NAMALWA (cell line): ENCODE measurements at regions not wholly inside any gene's neighbourhood (a gene's known extent, or its start where the extent isn't known, plus 50 kb on each side); places are given as distances from the start of the nearest gene placed in this dataset.
"Not testable (repeated sequence)": the region's sequence is repeated elsewhere in the genome, so short reads cannot be mapped to it uniquely, and the experiment has no call there.

Experiments used
- DNase-seq: peaks from one replicate; pipeline ENCODE4 v3.0.0-alpha.2; 2015; ENCODE audit warnings: low spot score

DNA sequence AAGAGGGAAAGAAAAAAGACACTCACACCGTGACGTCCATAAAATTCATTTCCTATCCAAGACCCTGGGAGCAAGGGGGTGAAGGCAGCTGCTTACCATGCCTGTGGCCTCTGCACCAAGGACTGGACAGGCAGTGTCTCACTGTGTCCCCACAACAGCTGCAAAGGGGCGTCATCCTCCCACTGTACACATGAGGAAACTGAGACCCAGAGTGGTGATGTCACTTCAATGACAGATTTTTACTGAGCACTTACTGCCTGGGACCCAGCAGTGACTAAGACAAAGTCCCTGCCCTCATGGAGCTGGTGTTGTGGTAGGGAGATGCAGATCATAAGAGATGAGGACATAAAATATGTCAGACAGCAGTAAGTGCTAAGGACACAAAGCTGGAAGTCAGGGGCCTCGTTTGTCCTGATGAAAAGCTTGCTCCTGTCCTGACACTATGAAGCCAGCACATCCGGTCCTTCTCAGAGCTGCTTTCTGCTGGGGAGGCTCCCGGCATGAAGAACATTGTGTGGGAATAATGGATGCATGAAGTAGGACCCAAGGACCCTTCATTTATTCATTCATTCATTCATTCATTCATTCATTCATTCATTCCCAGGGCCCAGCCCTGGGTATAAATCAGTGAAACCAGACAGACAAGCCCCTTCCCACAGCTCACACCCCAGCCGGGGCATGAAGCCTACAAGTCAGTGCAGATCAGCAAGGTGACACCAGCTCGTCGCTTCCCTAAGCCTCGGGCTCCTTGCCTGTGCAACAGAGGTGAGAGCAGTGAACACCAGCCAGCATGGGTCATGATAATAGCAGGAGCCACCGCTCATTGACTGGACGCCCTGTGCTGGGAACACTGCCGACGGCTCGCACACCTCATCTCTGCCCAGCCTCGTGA, 473.7 kb downstream of the MATN1 start:
- no peak for DNase-seq

DNA sequence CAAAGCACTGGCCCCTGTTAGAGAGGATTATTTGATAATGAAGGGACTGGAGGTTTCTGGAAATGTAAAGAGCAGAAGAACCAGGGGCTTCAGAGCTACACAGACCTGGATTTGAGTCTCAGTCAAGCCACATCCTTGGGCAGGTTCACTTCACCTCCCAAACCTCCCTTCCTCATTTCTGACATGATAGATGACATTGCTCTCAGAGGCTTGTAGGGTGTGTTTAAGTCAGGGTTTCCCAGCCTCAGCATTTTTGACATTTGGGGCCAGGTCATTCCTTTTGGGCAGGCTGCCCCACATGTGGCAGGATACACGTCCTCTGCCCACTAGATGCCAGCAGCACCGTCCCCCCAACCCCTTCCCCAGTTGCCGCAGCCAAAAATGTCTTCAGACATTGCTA, 474.6 kb downstream of the MATN1 start:
- DNase-seq, result no peak

DNA sequence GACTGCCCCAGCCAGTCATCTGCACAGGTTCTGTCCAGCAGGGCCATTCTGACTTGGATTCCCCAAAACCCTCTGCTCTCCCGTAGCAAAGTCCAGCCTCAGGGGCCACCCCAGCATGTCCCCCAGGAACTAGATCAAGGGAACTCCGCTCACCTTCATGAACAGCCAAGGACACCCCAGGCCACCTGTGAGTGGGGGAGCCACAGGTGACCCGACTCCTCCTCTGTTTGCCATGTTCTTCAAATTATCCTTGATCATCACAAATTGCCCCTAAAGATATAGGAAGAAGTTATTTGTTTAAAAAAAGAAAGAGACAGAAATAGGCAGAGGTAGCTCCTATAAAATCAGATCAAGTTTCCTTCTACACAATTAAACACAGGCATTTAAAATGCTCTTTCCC, 475.0 kb downstream of the MATN1 start:
- no peak for DNase-seq

- no peak for DNase-seq
Measured at GRCh38 chr1:30244801-30245200, 478.6 kb downstream of the MATN1 start.

GRCh38 chr1:30242722-30243457, 480.5 kb downstream of the MATN1 start:
- DNase-seq, result no peak

DNA sequence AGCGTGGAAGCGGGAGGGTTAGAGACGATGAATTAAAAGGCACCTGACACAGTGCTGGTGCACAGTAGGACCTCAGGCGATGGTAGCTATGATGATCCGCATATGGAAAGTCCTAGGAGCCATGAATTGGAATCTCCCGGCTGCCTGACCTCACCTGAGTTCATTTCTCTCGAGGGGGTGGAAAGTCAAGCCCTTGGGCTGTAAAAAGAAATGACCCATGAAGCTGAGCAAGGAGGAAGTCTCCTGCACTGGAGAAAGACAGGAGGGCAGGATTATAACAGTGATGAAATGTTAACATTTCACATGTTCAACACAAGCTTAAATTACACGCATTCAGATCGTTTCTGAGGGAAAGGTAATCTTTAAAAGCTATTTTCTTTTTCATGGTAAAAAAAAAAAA, 481.2 kb downstream of the MATN1 start:
- DNase-seq, result no peak

DNA sequence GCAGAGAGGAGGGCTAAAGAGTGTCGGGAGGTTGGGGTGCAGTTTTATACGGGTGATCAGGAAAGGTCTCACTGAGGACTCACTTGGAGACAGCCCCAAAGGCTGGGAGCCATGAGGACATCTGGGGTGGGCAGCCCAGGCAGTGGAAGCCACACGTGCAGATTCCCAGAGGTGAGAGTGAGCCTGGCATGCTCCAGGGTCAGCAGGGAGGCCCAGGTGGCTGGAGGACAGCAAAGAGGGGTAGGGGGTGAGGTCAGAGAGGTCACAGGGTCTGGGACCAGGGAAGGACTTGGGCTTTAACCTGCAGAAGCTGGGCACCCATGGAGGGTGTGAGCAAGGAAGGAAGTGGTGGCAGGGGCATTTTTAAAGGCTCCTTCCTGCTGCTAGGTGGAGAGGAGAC, 481.7 kb downstream of the MATN1 start:
- DNase-seq, result no peak

- no peak for DNase-seq
Measured at GRCh38 chr1:30234091-30234490, 489.3 kb downstream of the MATN1 start.

DNA sequence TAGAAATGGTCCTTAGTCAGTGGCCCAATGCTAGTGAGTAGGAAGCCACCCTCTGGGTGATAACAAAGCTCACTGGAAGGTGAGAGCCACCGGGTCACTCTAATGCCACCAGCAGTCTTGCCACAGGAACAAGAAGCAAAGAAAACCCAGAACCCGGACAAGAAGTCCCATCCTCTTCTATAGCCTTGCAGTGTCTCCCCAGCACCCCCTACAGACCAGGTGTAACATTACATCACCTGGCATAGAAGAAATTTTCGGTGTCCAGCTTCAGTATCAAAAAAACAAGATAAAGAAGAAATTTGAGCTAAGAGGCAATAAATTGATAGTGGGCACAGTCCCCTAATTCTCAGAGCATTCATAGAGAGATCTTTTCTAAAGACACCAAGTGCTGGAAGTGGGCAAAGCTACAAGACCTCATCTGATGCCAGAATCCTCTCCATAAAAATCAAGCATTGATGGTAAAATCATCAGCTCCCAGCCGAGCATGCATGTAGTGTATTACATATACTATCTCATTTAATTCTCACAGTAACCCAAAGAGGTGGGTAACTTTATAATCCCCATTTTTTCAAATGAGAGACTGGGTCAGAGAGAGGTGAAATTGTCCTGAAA, 491.0 kb downstream of the MATN1 start:
- peak; percentile 53 for DNase-seq

DNA sequence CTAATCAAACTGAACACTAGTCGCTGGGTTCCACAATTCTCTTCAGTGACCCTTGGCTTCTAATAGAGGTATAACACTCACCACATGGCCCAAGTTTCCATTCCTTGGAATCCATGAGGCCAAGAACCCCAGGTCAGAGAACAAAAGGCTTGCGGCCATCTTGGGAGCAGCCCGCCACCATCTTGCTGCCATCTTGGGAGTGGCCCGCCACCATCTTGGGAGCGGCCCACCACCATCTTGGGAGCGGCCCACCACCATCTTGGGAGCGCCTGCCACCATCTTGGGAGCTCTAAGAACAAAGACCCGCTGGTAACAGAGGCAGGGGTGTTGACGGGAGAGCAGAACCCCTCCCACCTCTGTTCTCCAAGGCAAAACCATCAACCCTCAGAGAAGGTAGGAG, 493.4 kb downstream of the MATN1 start:
- DNase-seq, result no peak

GRCh38 chr1:30229557-30229956, 493.8 kb downstream of the MATN1 start:
- DNase-seq, result no peak

- DNase-seq, result no peak
Measured at GRCh38 chr1:30226648-30227047, 496.7 kb downstream of the MATN1 start.

DNA sequence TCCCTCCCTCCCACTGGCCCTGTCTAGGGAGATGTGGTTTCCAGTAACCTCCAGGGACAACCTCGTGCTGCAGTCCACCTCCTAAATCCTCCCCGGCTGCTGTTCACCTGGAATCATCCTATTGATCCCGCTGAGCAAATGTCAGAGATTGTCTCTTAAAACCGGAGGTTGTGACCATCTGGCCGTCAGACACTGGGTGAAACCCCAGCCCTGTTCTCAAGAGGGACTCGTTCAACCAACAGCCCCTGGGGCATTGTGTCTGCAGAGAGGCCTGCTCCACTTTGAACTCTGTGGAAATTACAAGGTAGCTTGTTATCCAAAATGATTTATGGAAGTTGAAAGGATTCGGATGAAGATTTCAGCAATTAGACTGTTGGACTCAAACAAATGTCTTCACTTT, 498.0 kb downstream of the MATN1 start:
- DNase-seq, result no peak

- no peak for DNase-seq
Measured at GRCh38 chr1:30219675-30220074, 503.7 kb downstream of the MATN1 start.

DNA sequence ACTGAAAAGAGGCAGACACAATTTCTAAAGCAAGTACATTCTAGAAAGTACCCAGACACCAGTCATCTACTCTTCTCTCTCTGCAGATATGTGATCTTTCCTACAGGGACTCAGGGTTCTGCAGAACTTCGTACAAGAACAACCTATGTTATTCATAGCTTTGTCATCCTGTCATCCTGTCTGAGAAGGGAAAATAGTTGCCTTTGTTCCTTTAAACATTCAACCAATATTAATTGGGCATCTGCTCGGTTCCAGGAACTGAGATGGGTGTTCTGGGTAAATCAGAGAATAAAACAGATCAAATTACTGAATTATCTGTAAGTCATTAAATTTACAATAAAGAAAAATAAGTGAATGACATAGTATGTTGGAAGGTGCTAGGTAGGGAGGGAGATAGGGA, 504.9 kb downstream of the MATN1 start:
- DNase-seq, result no peak

DNA sequence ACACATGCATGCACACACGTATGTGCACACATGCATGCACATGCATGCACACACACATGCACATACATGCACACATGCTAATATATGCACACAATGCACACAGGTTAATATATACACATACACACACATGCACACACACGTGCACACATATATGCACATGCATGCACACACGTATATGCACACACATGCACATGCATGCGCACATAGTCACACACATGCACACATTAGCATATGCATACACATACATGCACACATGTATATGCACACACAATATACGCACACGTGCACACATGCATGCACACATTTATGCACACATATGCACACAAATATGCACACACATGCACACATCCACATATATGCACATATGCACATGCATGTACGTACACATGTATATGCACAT, 506.8 kb downstream of the MATN1 start:
- no peak for DNase-seq

- DNase-seq, result no peak
Measured at GRCh38 chr1:30213936-30214335, 509.4 kb downstream of the MATN1 start.

GRCh38 chr1:30207962-30208361, 515.4 kb downstream of the MATN1 start:
- DNase-seq, result not testable (repeated sequence)

- DNase-seq, result not testable (repeated sequence)
Measured at GRCh38 chr1:30206631-30207030, 516.8 kb downstream of the MATN1 start.

DNA sequence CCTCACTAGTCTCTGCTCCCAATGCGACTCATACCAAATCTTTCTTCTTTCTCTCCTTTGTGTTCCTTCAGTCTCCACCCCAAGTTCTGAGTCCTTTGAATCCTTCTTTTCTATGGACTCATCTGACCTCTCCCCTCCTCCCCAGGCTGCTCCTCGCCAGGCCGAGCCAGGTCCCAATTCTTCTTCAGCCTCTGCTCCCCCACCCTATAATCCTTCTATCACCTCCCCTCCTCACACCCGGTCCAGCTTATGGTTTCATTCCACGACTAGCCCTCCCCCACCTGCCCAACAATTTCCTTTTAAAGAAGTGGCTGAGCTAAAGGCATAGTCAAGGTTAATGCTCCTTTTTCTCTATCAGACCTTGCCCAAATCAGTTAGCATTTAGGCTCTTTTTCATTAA, 518.5 kb downstream of the MATN1 start:
- not testable (repeated sequence) for DNase-seq

GRCh38 chr1:30201015-30201414, 522.4 kb downstream of the MATN1 start:
- DNase-seq, result no peak

DNA sequence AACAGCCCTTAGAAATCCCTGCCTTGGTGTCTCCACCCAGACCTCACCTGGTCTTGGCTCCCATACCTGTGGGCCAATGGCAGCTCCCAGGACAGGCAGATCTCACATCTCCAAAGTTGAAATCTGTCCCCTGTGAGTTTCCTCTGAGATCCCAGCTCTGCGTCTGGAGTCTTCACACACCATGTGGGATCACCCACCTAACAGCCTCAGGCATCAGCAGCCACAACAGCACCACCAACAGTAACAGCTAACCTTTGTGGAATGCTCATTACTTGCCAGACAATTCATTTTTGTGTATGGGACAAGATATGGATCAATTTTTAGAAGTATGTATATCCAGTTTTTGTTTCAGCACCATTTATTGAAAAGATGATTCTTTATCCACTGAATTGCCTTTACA, 523.2 kb downstream of the MATN1 start:
- no peak for DNase-seq

DNA sequence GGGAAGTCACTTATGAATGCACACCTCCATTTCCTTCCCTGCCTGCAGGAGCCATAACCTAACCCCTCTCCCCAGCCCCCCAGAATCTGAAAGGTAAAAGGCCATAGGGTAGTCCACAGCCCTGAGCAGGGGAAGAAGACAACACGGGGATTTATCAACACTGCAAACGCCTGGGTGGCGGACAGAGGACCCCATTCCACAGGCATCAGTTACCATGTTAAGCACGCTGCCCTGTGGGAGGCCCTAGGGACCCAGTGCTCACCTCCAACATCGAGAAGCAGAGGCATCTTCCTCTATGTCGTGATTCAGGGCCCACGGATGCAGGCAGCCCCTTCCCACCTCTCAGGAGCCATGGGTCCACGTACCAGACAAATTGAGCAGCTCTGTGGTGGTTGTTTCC, 523.8 kb downstream of the MATN1 start:
- DNase-seq, result no peak
